ENCODE measurements at regions not wholly inside any gene's neighbourhood (a gene's known extent, or its start where the extent isn't known, plus 50 kb on each side); places are given as distances from the start of the nearest gene placed in this dataset.

GRCh38 chr4:46506876-46507275, 116.9 kb upstream of the GABRA2 start:
- no peak overlapping the region for H3K27ac ChIP-seq (ENCODE audit: low read depth, low read length)
- no peak for TF ChIP-seq CTCF (IDR thresholded peaks at IDR 0.05; ENCODE audit: low read depth, low read length)
- no peak overlapping the region for H3K4me3 ChIP-seq (ENCODE audit: low read depth, low read length)
- H3K9me3 ChIP-seq (ENCODE audit: control insufficient read depth, insufficient read depth, low read length) = no peaks in the 10 kb centered on the region
- no peaks in the 10 kb centered on the region for H3K27me3 ChIP-seq (ENCODE audit: control insufficient read depth, insufficient read depth, low read length)
- ChIA-PET CTCF (no interaction called here), POLR2A (no interaction called here)
- DNase-seq (ENCODE audit: low read depth, low spot score) = no peak

- ChIA-PET CTCF (no interaction called here), POLR2A (no interaction called here)
- Histone ChIP-seq H3K27me3 (ENCODE audit: control insufficient read depth, insufficient read depth, low read length) (no peaks in the 10 kb centered on the region), H3K9me3 (ENCODE audit: control insufficient read depth, insufficient read depth, low read length) (no peaks in the 10 kb centered on the region), H3K27ac (ENCODE audit: low read depth, low read length) (no peak overlapping the region), H3K4me3 (ENCODE audit: low read depth, low read length) (no peak overlapping the region)
- TF ChIP-seq CTCF (IDR thresholded peaks at IDR 0.05; ENCODE audit: low read depth, low read length) = no peak
- no peak for DNase-seq (ENCODE audit: low read depth, low spot score)
Observed at GRCh38 chr4:46505131-46505530, 115.2 kb upstream of the GABRA2 start.

- Histone ChIP-seq H3K4me3 (ENCODE audit: low read depth, low read length) (no peak overlapping the region), H3K27ac (ENCODE audit: low read depth, low read length) (no peak overlapping the region), H3K27me3 (ENCODE audit: control insufficient read depth, insufficient read depth, low read length) (no peaks in the 10 kb centered on the region), H3K9me3 (ENCODE audit: control insufficient read depth, insufficient read depth, low read length) (no peaks in the 10 kb centered on the region)
- CTCF ChIA-PET = interaction anchor here (0.7 kb wide), 1 partner anchor 46 kb away, joined by 6 read pairs; no protein-coding TSS in a partner anchor
- TF ChIP-seq CTCF (IDR thresholded peaks at IDR 0.05; ENCODE audit: low read depth, low read length) = no peak
- DNase-seq (ENCODE audit: low read depth, low spot score) = no peak
- POLR2A ChIA-PET = no interaction called here
Observed at GRCh38 chr4:46503739-46504138, 113.8 kb upstream of the GABRA2 start.

- no peak for TF ChIP-seq CTCF (IDR thresholded peaks at IDR 0.05; ENCODE audit: low read depth, low read length)
- Histone ChIP-seq H3K27ac (ENCODE audit: low read depth, low read length) (no peak overlapping the region), H3K4me3 (ENCODE audit: low read depth, low read length) (no peak overlapping the region), H3K9me3 (ENCODE audit: control insufficient read depth, insufficient read depth, low read length) (no peaks in the 10 kb centered on the region), H3K27me3 (ENCODE audit: control insufficient read depth, insufficient read depth, low read length) (no peaks in the 10 kb centered on the region)
- no peak for DNase-seq (ENCODE audit: low read depth, low spot score)
- ChIA-PET POLR2A (no interaction called here), CTCF (no interaction called here)
Observed at GRCh38 chr4:46492394-46492793, 102.5 kb upstream of the GABRA2 start.

- no peak overlapping the region for H3K4me3 ChIP-seq (ENCODE audit: low read depth, low read length)
- DNase-seq (ENCODE audit: low read depth, low spot score) = no peak
- no peaks in the 10 kb centered on the region for H3K27me3 ChIP-seq (ENCODE audit: control insufficient read depth, insufficient read depth, low read length)
- no peak for TF ChIP-seq CTCF (IDR thresholded peaks at IDR 0.05; ENCODE audit: low read depth, low read length)
- H3K9me3 ChIP-seq (ENCODE audit: control insufficient read depth, insufficient read depth, low read length) = no peaks in the 10 kb centered on the region
- POLR2A ChIA-PET = no interaction called here
- H3K27ac ChIP-seq (ENCODE audit: low read depth, low read length) = no peak overlapping the region
- CTCF ChIA-PET = no interaction called here
Observed at GRCh38 chr4:46491455-46491854, 101.5 kb upstream of the GABRA2 start.

Data from AG04450 (cell line).